ENCODE measurements at regions not wholly inside any gene's neighbourhood (a gene's known extent, or its start where the extent isn't known, plus 50 kb on each side); places are given as distances from the start of the nearest gene placed in this dataset.
"Not testable (repeated sequence)": the region's sequence is repeated elsewhere in the genome, so short reads cannot be mapped to it uniquely, and the experiment has no call there.

DNA sequence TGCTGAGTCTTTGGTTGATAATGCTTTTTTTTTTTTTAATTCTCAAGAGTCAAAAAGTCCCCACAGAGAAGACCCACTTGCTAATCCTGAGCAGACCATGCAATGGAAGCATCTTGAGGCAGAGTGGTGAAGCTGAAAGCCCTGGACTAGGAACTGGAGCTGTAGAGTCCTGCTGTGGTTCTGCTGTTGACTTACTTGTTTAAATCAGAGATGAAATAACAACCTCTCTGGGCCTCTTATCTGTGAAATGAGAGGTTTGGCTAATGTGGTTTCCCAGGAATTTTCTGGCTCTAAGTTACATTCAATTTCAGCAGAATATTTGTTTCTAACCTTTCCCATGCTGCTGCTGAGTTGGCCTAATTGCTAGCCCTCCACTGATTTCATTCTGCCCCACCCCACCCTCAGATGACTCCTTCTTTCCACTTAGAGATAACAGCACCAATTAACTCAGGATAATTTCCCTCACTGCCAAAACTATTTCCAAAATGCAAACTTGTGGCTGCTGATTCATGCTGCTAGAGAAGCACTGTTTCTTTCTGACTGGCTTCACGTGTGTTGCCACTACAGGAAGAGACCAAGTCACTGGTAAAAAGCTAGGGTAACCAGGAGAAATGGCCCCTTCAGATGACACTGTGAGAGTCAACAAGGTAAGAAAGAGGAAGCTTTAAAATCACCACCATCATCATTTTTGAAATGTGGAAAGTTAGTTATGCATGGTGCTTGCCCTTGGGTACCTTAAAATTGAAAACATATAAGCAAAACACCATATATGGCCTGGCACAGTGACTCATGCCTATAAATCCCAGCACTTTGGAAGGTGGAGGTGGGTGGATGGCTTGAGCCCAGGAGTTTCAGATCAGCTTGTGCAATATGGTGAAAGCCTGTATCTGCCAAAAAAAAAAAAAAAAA lies 326.4 kb downstream of the DCHS2 start:
- no peak for DNase-seq (ENCODE audit: low read depth in 3 of 3, low spot score in 1 of 3)

DNA sequence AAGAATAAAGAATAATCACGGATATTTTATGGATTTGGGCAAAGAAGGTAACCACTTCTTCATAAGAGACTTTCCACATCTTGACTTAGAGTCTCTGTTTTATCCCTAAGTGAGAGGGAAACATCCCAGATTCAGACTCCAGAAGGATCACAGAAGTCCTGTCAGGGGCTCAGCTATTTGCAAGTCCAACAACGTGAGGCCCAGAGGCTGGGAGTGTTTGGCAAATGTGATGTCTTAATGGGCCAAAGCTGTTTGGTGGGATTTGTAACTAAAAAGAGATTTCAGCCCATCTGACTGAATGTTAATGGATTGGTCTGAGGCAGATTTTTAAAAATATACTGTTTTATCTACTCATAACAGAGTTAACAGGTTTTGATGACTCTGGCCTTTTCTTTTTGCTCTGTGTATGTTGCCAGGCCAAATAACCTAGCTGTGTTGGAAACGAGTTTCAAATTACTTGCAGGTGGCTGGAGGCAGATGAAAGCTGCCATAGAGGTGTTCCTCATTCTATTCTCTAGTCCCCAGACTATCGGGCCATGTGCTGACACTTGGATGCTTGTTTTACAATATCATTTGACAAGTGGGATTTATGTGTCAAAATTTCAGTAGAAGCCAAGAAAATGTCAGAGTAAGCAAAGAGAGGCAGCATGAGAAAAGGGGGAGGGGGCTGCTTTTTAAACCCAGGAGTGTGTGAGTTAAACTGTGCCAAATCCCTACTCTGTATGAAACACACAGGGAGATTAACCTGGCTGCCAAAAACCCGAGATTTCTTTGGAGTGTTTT lies 330.9 kb downstream of the DCHS2 start:
- DNase-seq (ENCODE audit: low read depth in 3 of 3, low spot score in 1 of 3), result no peak

DNA sequence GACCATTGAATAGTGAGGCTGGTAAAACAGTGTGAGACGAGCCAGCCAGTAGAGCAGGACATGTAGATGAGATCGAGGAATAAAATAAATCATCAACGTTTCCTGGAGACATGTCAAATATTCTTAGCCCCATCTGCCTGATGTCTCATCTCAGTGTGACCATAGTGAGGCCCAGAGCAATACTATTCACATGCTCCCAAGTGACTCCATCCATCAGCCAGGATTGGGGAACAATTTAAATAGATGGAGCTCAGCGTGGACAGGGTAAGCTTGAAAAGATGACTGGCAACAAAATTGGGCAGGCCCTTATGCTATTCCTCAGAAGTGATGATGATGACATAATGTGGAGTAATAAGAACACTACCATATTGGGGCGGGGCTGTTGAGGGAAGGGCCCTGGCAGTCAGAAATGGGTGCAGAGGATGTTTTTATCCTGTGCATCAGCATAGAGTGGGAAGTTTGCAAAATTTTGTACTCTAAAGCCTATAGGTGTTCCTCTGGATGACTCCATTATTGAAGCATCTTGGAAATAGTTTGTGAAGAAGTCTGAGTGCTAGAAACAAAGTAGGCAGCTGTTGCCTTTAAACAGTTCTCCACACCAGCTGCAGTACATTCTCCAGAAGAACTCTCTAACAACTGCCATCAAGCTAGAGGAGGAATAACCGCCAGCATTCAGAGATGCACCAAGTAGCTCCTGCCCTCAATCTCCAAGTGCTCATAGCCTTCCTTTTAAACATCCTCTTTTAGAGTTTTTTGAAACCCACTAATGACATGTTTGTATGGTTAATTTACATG lies 333.0 kb downstream of the DCHS2 start:
- DNase-seq (ENCODE audit: low read depth in 3 of 3, low spot score in 1 of 3), result no peak

DNA sequence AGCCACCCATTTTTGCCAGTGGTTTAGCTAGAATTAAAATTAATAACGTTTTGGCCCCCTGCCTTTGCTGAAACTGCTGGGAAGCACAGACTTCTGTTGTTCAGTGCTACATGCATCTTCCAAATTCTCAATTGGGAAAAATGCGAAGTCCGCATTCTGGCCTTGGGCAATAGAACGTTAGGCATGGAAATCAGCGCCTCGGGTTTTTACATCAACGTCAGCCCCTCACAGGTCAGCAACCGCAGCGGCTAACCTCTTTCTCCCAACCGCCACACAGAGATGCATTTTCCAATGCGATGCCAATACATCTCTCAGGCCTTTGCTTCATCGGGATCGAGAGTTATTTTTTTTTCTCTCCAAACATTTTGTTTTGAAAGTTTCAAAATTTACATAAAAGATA lies 339.1 kb downstream of the DCHS2 start:
- no peak for DNase-seq (ENCODE audit: low read depth in 3 of 3, low spot score in 1 of 3)

DNA sequence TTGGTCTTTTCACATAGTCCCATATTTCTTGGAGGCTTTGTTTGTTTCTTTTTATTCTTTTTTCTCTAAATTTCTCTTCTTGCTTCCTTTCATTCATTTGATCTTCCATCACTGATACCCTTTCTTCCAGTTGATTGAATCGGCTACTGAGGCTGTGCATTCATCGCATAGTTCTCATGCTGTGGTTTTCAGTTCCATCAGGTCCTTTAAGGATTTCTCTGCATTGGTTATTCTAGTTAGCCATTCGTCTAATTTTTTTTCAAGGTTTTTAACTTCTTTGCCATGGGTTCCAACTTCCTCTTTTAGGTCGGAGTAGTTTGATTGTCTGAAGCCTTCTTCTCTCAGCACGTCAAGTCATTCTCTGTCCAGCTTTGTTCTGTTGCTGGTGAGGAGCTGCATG lies 342.4 kb downstream of the DCHS2 start:
- DNase-seq (ENCODE audit: low read depth in 3 of 3, low spot score in 1 of 3), result not testable (repeated sequence)

DNA sequence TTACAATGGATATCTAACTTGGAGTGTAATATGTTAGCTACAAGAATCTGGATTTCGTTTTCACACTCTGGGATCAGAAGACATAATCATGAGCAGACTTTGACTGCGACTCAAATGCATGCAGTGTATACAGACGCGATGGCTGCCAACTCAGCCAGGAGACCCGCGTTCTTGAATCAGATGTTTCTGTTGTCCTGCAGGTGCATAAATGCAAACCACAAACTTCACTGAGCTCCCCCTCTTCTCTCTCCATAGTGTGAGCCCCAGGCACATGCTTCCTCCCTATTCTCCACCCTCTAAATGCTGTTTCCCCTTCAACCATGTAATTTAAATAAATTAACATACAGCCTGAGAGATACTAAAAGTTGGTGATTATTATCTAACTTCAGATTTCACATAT lies 347.9 kb downstream of the DCHS2 start:
- DNase-seq (ENCODE audit: low read depth in 3 of 3, low spot score in 1 of 3), result no peak

DNA sequence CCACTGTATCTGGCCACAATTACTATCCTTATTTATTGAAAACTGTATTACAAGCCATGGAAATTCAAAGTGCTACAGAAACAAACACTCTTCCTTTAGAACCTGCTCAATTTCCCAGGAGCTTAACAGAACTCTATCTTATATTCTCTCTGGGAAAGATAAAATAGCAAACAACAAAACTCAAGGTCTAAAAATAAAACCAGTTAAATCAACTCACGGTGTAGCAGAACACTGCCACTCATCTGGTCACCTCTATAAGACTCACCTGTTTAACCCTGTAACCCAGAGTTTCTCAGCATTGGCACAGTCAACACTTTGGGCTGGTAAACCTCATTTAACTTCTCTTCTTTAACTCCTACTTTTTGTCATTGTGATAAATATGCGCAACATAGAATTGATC lies 348.9 kb downstream of the DCHS2 start:
- no peak for DNase-seq (ENCODE audit: low read depth in 3 of 3, low spot score in 1 of 3)

DNA sequence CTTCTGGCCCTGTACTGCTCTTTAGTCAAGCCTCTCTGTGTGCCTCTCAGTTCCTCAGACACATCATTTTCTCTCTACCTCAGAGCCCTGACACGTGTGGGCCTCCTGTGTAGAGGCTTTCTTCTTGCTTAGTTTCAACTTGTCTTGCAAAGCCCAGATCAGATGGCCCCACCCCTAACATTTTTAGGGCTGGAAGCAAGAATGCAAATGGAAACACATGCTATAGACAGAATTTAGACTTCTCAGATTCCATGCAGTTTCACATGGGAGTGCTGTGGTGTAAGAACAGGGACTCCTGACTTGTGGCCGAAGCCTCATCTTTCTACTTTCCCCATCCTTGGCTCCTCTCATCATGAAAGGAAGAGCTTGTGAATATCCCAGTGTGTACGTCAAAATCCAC lies 350.7 kb downstream of the DCHS2 start:
- no peak for DNase-seq (ENCODE audit: low read depth in 3 of 3, low spot score in 1 of 3)

DNA sequence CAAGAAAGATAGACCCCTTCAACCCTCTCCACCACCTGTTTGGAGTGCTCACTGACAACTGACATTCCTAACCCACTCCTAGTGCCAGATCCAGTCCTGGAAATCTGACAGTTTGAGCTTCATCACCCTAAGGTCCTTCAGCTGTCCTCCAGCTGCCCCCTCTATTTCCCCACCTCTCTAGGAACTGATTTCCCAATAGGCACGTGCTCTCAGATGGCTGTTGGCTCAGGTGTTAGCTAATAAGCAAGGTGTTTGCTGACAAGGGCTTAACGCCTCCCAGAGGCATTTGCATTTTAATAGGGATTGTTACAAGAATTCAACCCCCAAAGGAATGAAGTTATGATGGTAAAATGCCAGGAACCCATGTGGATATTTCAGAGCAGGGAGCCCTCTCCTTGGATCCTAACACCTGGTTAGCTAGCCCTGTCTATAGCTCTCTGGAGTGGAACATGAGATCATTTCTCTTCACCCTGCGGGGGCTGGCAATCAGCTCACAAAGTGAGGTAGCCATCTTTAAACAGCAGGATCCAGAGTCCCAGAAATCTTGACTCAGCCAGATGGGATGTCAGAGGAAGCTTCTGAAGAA lies 348.5 kb upstream of the SFRP2 start:
- DNase-seq (ENCODE audit: low read depth in 3 of 3, low spot score in 1 of 3), result no peak

DNA sequence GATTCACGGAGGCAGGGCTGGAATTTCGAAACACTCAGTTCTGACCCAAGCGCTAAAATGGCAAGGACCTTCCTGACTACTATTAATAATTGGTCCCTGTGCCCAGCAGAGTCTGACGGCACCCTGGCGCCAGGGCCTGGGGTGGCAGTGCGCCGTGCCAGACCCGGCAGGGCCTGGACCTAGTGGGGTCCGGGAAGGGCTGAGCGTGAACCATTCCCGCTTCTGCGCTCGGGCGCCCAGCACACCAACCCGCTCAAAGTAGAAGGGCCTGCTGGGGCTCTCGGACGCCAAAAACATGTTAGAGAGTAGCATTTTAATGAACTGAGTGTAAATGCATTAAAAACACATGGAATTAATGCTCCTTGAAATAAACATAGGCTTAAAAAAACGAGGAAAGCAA lies 346.7 kb upstream of the SFRP2 start:
- DNase-seq (ENCODE audit: low read depth in 3 of 3, low spot score in 1 of 3), result no peak

DNA sequence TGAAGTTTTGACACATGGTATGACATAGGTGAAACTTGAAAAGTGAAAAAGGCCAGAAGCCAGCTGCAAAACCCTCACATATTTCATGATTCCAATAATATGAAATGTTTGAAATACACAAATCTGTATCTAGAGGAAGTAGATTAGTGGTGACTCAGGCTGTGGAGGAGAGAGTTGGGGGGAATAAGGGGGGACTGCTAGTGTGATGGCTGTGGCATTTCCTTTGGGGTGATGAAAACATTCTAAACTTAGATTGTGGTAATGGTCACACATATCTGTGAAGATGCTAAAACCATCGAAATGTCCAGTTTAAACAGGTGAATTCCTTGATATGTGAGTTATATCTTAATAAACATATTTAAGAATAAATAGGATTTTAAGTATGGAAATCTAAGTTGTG lies 343.5 kb upstream of the SFRP2 start:
- DNase-seq (ENCODE audit: low read depth in 3 of 3, low spot score in 1 of 3), result no peak

DNA sequence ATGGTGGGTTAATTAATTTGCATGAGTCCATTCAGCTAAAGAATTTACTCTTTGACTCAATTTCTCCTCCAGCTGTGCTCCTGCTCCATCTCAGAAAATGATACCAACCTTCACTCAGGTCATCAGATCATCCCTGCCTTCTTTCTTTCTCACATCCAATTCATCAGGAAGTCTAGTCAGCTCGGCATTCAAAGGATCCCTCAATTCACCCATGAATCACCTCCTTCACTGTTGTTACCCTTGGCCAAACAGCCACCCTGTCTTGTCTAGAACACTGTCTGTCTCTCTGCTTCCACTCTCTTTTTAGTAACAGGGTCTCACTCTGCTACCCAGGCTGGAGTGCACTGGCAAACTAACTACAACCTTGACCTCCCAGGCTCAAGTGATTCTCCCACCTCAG lies 337.4 kb upstream of the SFRP2 start:
- DNase-seq (ENCODE audit: low read depth in 3 of 3, low spot score in 1 of 3), result no peak

DNA sequence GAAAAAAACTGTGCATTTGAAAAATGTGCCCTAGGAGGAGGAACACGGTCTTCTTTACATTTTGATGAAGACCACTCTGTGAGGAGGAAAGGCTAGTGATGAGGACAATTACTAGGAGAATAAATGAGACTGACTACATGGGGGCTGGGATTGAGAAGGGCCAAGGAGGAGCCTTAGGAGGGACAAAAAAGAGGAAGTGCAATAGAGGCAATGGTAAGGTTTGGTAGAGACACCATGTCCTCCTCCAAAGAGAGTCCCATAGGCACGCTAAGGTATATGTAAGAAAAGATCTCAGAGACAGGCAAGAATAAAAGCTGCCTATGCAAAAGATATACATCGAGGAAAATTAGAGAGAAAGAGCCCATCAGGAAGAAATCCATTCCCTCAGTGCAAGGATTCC lies 336.5 kb upstream of the SFRP2 start:
- no peak for DNase-seq (ENCODE audit: low read depth in 3 of 3, low spot score in 1 of 3)

DNA sequence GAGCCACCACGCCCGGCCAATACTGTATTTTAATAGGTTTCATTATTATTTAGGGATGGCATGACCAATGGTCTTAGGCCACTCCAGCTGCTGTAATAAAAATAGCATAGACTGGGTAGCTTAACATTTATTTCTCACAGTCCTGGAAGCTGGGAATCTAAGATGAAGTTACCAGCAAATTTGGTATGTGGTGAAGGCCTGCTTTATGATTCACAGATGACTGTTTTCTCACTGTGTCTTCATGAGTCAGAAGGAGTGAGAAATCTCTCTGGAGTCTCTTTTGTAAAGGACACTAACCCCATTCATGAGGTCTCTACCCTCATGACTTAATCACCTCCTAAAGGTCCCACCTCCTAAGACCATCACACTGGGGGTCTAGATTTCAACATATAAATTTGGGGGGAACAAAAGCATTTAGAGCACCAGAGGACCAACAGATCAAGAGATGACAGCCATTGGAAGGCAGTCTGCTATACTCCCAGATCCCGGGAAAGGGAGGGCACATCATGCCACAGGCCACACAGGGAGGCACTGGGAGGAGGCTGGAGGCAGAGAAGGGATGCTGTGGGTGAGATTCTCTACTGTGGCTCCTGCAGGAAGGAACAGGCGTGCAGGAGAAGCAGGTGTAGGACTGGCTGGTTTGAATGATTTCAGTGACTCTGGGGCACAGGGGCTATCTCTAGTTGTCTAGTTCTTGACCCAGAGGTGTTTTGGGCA lies 335.8 kb upstream of the SFRP2 start:
- DNase-seq (ENCODE audit: low read depth in 3 of 3, low spot score in 1 of 3), result no peak

DNA sequence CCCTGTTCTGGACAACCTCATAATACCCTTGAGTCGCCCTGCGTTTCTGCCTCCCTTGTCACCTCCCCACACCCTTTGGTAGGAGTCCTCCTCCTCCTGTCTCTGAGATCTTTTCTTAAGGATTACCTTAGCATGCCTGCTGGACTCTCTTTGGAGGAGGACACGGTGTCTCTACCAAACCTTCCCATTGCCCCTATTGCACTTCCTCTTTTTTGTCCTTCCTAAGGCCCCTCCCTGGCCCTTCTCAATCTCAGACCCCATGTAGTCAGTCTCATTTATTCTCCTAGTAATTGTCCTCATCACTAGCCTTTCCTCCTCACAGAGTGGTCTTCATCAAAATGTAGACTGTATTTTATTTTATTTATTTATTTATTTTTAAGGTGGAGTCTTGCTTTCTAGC lies 335.0 kb upstream of the SFRP2 start:
- DNase-seq (ENCODE audit: low read depth in 3 of 3, low spot score in 1 of 3), result no peak

DNA sequence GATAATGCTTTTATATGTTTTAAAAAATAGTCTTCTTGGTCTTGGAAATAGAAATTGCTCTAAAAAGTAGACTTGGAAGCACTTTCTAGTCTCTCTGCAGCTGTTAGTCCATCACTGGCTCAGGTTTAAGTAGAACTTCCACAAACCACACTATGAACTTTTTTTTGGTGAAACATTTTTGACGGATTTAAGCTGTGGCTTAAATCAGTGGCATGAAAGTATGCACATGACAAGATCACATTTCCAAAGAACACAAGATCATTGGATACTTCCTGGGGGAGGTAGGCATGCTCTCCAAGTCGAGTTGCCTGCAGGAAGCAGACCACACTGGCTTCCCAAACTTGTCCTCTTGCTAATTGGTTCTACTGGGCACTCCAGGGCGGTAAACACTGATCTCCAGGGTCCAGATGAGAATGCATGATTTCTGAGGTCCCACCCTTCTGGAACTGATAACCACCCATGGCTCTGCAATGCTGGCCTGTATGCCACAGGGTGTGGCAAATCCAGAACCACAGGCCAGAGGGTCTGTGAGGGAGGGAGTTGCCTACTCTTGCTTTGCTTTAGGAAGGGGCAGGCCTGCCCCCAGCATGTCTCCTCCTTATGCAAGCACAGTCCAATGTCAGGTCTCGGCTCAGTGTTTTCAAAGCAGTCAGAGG lies 331.9 kb upstream of the SFRP2 start:
- DNase-seq (ENCODE audit: low read depth in 3 of 3, low spot score in 1 of 3), result no peak

DNA sequence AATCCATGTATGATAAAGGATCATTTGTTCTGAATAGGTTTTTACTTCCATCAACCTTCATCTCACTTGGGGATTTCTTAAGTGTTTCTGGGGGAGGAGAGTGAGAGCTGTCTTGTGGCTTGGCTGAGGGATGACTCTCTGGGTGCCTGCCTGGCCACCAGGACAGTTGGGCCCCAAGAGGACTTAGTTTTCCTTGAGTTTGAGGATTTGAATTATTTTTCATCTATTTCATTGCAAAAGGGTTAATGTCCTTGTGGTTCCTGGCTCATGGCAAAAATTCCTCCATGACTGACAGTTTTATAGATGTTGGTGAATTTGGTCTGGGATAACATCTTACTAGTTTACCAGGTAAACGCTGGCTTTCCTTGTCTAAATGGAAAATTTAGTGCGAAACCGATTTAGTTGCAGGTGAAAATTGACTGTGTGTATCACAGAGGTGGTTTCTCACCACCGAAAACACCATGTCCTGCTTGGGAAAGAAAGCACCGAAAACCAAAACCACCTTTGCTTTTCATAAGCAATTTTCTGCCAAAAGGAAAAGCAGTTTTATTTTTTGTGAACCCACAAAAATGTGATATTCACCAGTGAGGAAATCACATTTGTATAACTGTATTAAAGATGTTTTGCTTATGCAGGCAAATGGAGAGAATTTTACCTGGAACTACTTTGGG lies 331.3 kb upstream of the SFRP2 start:
- no peak for DNase-seq (ENCODE audit: low read depth in 3 of 3, low spot score in 1 of 3)

DNA sequence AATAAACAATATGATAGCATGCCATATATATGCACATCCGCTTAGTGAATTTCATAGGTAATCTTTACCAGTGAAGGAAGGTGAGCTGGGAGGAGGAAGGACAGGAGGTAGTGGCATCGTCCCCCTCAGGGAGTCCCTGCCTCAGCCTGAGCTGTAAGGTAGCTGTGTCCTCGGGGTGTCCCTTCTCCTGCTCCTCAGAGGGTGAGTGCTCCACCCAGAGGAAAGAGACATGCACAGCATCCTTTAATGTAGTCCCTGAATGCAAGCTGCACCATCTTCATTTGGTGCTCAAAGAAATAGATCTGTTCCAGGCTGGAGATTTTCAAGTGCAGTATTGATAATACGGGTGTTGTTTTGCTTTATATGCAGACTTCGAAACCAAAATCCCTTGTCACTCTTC lies 330.4 kb upstream of the SFRP2 start:
- no peak for DNase-seq (ENCODE audit: low read depth in 3 of 3, low spot score in 1 of 3)

DNA sequence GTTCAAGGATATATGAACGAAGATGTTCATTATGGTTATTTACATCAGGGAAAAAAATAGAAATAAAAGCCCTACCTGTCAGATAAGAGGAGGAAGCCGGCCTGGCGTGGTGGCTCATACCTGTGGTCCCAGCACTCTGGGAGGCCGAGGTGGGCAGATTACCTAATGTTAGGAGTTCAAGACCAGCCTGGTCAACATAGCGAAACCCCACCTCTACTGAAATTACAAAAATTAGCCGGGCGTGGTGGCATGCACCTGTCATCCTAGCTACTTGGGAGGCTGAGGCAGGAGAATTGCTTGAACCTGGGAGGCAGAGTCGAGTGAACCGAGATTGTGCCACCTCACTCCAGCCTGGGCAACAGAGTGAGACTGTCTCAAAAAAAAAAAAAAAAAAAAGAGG lies 328.8 kb upstream of the SFRP2 start:
- not testable (repeated sequence) for DNase-seq (ENCODE audit: low read depth in 3 of 3, low spot score in 1 of 3)

DNA sequence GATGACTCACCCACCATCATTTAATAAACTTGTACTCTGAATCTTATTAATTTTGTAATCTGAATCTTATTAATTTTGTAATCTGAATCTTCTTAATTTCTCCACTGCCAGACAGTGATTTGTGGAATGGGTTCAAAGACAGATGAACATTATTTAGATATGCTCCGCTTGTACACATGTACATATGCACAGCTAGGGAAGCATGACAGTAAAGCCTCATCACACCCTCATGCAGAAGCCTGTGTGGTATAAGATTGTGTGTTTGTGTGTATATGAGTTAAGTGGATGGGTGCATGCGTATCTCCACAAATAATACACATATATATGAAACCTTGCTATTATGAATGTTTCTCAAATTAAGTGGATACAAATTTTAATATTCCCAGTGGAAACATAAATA lies 318.5 kb upstream of the SFRP2 start:
- DNase-seq (ENCODE audit: low read depth in 3 of 3, low spot score in 1 of 3), result no peak
